Smooth muscle cell (in vitro differentiated cells): ENCODE measurements at regions not wholly inside any gene's neighbourhood (a gene's known extent, or its start where the extent isn't known, plus 50 kb on each side); places are given as distances from the start of the nearest gene placed in this dataset.
"Not testable (repeated sequence)": the region's sequence is repeated elsewhere in the genome, so short reads cannot be mapped to it uniquely, and the experiment has no call there.

ENCODE experiments used
- DNase-seq: peaks from one replicate; lab custom pipeline; 2025; ENCODE audit not compliant: unreplicated experiment; lab: John Stamatoyannopoulos, UW
- H2AFZ ChIP-seq: fragments of 200-600 bp; sonication (generic); 2 replicates; pipeline ENCODE4 v1.6.0; 2016; ENCODE audit warnings: antibody characterized with exemption, low read depth, mild to moderate bottlenecking
- H3F3A ChIP-seq: fragments of 200-600 bp; sonication (generic); 2 replicates; pipeline ENCODE4 v1.6.0; 2017; ENCODE audit warnings: antibody characterized with exemption, low read depth
- H3K27ac ChIP-seq: fragments of 200-600 bp; sonication (generic); 2 replicates; pipeline ENCODE4 v1.5.1; 2016; ENCODE audit warnings: low read depth, mild to moderate bottlenecking
- H3K27me3 ChIP-seq: fragments of 200-600 bp; sonication (generic); 2 replicates; pipeline ENCODE4 v1.6.1; 2016; ENCODE audit warnings: low read depth, mild to moderate bottlenecking
- H3K36me3 ChIP-seq: fragments of 200-600 bp; sonication (generic); 2 replicates; pipeline ENCODE4 v1.5.1; 2016; ENCODE audit warnings: low read depth
- H3K4me1 ChIP-seq: fragments of 200-600 bp; sonication (generic); 2 replicates; pipeline ENCODE4 v1.5.1; 2016; ENCODE audit warnings: low read depth
- H3K4me2 ChIP-seq: fragments of 200-600 bp; sonication (generic); 2 replicates; pipeline ENCODE4 v1.6.0; 2016; ENCODE audit warnings: mild to moderate bottlenecking
- H3K4me3 ChIP-seq: fragments of 200-600 bp; sonication (generic); 2 replicates; pipeline ENCODE4 v1.5.1; 2016; ENCODE audit warnings: mild to moderate bottlenecking
- H3K79me2 ChIP-seq: fragments of 200-600 bp; sonication (generic); 2 replicates; pipeline ENCODE4 v1.6.0; 2016; ENCODE audit warnings: low read depth, mild to moderate bottlenecking
- H3K9ac ChIP-seq: fragments of 200-600 bp; sonication (generic); 2 replicates; pipeline ENCODE4 v1.6.0; 2016; ENCODE audit warnings: low read depth
- H3K9me3 ChIP-seq: fragments of 200-600 bp; sonication (generic); replicated peaks from 2 replicates; pipeline ENCODE4 v1.5.1; 2016; ENCODE audit warnings: low read depth
- H4K20me1 ChIP-seq: fragments of 200-600 bp; sonication (generic); 2 replicates; pipeline ENCODE4 v1.6.0; 2016; ENCODE audit warnings: low read depth
- WGBS: methylation state at CpG from one replicate; pipeline ENCODE4 v1.1.7; 2016; ENCODE audit warnings: low lambda C conversion rate; 5-methylcytosine and 5-hydroxymethylcytosine counted together
- TF ChIP-seq, protein P1 (sequence below): fragments of 200-600 bp; sonication (generic); IDR thresholded peaks from 2 replicates; pipeline ENCODE4 v1.5.1; 2017; ENCODE audit warnings: borderline replicate concordance, mild to moderate bottlenecking, antibody characterized with exemption; ENCODE audit not compliant: insufficient read depth, poor library complexity, severe bottlenecking

DNA sequence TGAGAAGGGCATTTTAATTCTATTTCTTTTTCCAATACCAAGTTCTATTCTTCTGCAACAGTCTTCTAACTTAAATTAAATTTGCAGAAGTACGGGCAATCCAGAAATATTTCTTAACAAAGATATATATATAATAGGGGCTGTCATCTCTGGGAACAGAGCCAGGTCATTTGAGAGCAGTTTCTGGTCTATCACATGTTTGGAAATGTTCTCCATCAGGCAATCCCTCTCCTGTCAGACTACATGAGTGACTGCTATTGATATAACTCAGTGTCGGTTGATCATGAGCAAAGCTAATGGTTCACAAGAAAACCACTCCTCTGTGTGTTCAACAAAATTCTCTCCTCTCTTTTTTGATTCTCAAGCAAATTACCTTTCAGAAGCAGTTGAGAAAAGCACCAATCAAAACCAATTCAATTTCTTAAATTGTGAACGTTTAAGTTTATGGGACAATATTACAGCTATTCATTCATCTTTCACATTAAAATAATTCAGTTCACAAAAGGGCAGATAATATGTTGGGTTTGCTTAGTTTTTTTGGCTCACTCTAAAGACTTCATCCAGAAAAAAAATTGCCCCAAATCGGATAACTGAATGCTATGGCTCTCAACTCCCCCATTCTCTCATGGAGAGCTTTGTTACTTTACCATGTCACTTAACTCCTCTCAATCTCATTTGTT lies 152.9 kb upstream of the TGFBR2 start:
- H2AFZ ChIP-seq = no peak overlapping the region
- no peaks in the 10 kb centered on the region for H3K27me3 ChIP-seq
- H3K9me3 ChIP-seq = no peaks in the 10 kb centered on the region
- H3K27ac ChIP-seq = no peak overlapping the region
- H3K4me1 ChIP-seq = no peaks in the 10 kb centered on the region
- WGBS = 93% methylated on average over 4 of the region's 4 CpGs
- H4K20me1 ChIP-seq = no peaks in the 10 kb centered on the region
- H3K4me3 ChIP-seq = no peak overlapping the region
- no peaks in the 10 kb centered on the region for H3K79me2 ChIP-seq
- H3K36me3 ChIP-seq = no peaks in the 10 kb centered on the region
- no peak overlapping the region for H3K4me2 ChIP-seq
- TF ChIP-seq, protein P1, sequence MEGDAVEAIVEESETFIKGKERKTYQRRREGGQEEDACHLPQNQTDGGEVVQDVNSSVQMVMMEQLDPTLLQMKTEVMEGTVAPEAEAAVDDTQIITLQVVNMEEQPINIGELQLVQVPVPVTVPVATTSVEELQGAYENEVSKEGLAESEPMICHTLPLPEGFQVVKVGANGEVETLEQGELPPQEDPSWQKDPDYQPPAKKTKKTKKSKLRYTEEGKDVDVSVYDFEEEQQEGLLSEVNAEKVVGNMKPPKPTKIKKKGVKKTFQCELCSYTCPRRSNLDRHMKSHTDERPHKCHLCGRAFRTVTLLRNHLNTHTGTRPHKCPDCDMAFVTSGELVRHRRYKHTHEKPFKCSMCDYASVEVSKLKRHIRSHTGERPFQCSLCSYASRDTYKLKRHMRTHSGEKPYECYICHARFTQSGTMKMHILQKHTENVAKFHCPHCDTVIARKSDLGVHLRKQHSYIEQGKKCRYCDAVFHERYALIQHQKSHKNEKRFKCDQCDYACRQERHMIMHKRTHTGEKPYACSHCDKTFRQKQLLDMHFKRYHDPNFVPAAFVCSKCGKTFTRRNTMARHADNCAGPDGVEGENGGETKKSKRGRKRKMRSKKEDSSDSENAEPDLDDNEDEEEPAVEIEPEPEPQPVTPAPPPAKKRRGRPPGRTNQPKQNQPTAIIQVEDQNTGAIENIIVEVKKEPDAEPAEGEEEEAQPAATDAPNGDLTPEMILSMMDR = no peak
- no peak overlapping the region for H3K9ac ChIP-seq
- DNase-seq = no peak
- no peaks in the 10 kb centered on the region for H3F3A ChIP-seq

DNA sequence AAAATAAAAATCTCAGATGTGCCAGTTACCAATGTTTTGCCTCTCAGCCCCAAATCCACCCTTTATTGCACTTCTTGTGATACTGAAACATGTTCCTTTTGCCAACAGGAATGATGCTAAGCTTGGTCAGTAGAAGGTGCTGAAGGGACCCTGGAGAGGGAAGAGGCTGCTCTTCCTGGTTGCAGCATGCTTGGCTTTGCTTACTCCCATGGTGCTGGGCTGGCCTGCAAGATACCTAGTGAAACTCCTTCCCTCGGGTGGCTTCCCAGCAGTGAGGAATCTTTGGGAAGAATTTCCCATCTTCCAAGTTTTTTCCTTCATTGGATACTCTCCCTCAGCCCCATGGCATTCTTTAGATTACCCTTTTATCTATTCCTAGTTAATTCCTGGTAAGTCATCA lies 151.8 kb upstream of the TGFBR2 start:
- Histone ChIP-seq H3K36me3 (no peaks in the 10 kb centered on the region), H3K9me3 (no peaks in the 10 kb centered on the region), H3K4me3 (no peak overlapping the region), H3K27me3 (no peaks in the 10 kb centered on the region), H3F3A (no peaks in the 10 kb centered on the region), H3K4me2 (no peak overlapping the region), H4K20me1 (no peaks in the 10 kb centered on the region), H2AFZ (no peak overlapping the region), H3K27ac (no peak overlapping the region), H3K9ac (no peak overlapping the region), H3K4me1 (no peaks in the 10 kb centered on the region), H3K79me2 (no peaks in the 10 kb centered on the region)
- WGBS = 94% methylated on average over 1 of the region's 1 CpG
- DNase-seq = no peak
- TF ChIP-seq, protein P1 = no peak

DNA sequence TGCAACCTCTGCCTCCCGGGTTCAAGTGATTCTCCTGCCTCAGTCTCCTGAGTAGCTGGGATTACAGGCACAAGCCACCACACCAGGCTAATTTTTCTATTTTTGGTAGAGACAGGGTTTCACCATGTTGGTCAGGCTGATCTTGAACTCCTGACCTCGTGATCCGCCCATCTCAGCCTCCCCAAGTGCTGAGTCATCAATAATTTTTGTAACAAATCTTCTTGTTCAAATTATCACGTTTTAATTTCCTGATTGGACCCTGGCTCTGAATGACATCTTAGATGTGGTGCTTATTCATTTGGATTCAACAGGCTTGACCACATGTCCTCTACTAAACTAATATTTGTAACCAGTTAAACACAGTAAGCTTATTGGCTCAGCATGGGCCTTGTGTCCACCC lies 151.3 kb upstream of the TGFBR2 start:
- not testable (repeated sequence) for H3K9me3 ChIP-seq, H2AFZ ChIP-seq, H3F3A ChIP-seq, H3K4me2 ChIP-seq, H3K27ac ChIP-seq, H3K36me3 ChIP-seq, H3K4me3 ChIP-seq, H3K27me3 ChIP-seq, H3K4me1 ChIP-seq, DNase-seq, H3K9ac ChIP-seq, H4K20me1 ChIP-seq, H3K79me2 ChIP-seq
- WGBS = 94% methylated on average over 4 of the region's 4 CpGs

DNA sequence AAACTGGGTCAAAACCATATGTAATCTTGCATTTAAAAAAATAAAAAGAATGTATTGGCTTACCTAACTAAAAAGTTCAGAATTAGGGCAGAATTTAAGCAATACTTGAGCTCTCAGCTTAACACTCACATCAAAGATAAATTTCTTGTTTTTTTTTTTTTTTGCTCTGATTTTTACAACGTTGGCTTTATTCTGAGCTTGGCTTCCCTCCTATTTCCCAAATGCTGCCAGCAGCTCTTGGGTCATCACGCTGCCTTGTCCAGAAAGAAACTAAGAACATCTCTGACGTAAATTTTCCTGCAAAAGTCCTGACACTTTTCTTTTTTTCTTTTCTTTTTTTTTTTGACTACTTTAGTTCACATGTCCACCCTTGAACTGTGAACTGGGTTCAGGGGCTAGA lies 150.6 kb upstream of the TGFBR2 start:
- H3K4me3 ChIP-seq = no peak overlapping the region
- DNase-seq = no peak
- no peaks in the 10 kb centered on the region for H3F3A ChIP-seq
- WGBS = 77% methylated on average over 3 of the region's 3 CpGs
- peak overlapping the region; percentile 26 for H2AFZ ChIP-seq
- H3K27ac ChIP-seq = no peak overlapping the region
- H3K9ac ChIP-seq = no peak overlapping the region
- H3K36me3 ChIP-seq = no peaks in the 10 kb centered on the region
- no peaks in the 10 kb centered on the region for H4K20me1 ChIP-seq
- H3K27me3 ChIP-seq = no peaks in the 10 kb centered on the region
- TF ChIP-seq, protein P1 = no peak
- H3K79me2 ChIP-seq = no peaks in the 10 kb centered on the region
- H3K4me2 ChIP-seq = no peak overlapping the region
- H3K4me1 ChIP-seq = no peaks in the 10 kb centered on the region
- no peaks in the 10 kb centered on the region for H3K9me3 ChIP-seq
